Adrenal gland (tissue), 5 donors: ENCODE measurements at regions not wholly inside any gene's neighbourhood (a gene's known extent, or its start where the extent isn't known, plus 50 kb on each side); places are given as distances from the start of the nearest gene placed in this dataset.

ENCODE experiments used
- CTCF ChIP-seq, 6 experiments: fragments of 450-650 bp in 4 of 6; fragments of 200-600 bp in 2 of 6; sonication (generic) in 1 of 6; IDR thresholded peaks; 1 replicate in 5 of 6; 2 replicates in 1 of 6; pipeline versions ENCODE4 v1.5.1 to v1.8.0; 2016 to 2021; ENCODE audit warnings: antibody characterized with exemption in 6 of 6, mild to moderate bottlenecking in 2 of 6, moderate library complexity in 1 of 6
- POLR2A ChIP-seq, 2 donors: fragments of 450-650 bp; IDR thresholded peaks; one replicate each; pipeline ENCODE4 v1.6.1; 2017; ENCODE audit warnings: antibody characterized with exemption in 2 of 2, mild to moderate bottlenecking in 2 of 2, moderate library complexity in 1 of 2
- donor health status: DM: no; HTN: no; CAD: no.

GRCh38 chr12:124511259-124511985, 56.0 kb downstream of the NCOR2 start:
- TF ChIP-seq CTCF (IDR thresholded peaks at IDR 0.05) (no peak), POLR2A (IDR thresholded peaks at IDR 0.05) (no peak)
